HG03280 (cell line): ENCODE measurements at regions not wholly inside any gene's neighbourhood (a gene's known extent, or its start where the extent isn't known, plus 50 kb on each side); places are given as distances from the start of the nearest gene placed in this dataset.
"Not testable (repeated sequence)": the region's sequence is repeated elsewhere in the genome, so short reads cannot be mapped to it uniquely, and the experiment has no call there.

Source experiments
- ATAC-seq: cut with Tn5 transposase; IDR thresholded peaks from one replicate; pipeline ENCODE4 v1.9.1; 2021; ENCODE audit warnings: mild to moderate bottlenecking, moderate library complexity; ENCODE audit not compliant: unreplicated experiment

- no peak for ATAC-seq
These were observed 1181.6 kb downstream of the RAPGEF2 start for GRCh38 chr4:160284516-160284915.

DNA sequence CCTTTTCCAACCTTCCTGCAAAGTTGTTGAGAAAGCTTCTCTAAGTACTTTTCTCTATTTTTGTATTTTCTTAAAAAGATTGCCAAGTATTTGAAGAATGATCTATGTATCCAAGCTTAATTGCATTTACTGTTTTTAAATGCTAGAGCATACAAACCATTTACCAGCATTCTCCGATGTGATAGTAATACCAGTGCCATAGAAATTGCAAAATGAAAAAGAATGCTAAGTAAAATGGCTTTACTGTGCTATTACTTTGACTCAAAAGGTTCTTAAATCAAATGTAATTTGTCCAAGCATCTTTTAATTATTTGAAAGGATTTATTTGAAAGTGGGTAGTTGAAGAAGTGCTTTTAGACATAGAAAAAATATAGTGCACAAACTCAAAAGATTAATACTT, 1183.2 kb downstream of the RAPGEF2 start:
- ATAC-seq: no peak

GRCh38 chr4:160296476-160296875, 1193.6 kb downstream of the RAPGEF2 start:
- ATAC-seq: no peak

DNA sequence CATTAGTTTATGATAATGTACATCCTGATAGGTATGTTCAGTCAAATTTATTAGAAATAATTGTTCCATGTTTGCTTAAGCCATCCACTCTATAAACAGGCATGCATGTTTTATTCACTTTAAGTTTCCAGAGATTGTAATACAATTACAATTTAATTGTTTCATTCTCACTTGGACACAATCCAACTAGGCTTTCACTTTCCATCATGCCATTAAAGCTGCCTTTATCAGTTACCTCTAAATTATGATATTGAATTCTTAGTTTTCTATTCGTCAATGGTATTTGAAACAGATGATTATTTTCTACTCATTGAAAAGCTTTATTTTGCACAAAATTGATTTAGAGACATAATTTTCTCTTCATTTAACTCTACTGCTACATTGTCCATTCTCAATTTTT, 1196.3 kb downstream of the RAPGEF2 start:
- no peak for ATAC-seq

DNA sequence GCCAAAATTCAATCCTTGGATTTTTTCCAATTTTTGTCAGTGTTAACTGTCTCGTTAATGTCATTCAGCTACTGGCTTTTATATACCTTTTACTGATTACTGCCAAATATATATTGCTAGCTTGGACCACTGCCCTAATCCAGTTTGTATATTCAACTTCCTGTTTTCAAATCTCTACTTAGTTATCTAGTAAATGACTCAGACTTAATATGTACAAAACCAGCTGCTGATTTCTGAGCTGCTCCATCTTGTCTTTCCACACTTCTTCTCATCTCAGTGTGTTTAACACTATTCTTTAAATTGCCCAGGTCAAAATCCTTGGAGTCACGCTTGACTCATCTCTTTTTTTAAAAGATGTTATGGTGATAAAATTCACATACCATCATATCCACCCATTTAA, 1196.7 kb downstream of the RAPGEF2 start:
- ATAC-seq: no peak

DNA sequence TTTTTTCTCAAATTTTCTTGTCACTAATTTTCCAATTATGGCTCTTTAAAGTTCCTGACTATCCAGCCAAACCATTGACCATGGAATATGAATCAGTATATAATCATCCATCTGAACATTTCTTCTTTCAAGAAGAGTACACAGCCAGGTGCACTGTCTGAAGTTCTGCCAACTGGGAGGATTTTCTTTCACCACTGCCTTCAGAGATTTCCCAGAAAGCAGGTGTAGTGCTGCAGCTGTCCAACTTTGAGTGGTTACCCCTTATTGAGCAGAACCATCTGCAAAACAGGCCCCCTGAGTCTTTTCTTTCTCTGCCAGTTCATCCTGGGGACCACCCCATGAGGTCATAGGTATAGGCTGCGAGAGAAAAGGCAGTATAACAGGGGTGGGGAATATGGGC, 1213.2 kb downstream of the RAPGEF2 start:
- ATAC-seq: no peak

GRCh38 chr4:160318567-160319220, 1215.8 kb downstream of the RAPGEF2 start:
- ATAC-seq: no peak

DNA sequence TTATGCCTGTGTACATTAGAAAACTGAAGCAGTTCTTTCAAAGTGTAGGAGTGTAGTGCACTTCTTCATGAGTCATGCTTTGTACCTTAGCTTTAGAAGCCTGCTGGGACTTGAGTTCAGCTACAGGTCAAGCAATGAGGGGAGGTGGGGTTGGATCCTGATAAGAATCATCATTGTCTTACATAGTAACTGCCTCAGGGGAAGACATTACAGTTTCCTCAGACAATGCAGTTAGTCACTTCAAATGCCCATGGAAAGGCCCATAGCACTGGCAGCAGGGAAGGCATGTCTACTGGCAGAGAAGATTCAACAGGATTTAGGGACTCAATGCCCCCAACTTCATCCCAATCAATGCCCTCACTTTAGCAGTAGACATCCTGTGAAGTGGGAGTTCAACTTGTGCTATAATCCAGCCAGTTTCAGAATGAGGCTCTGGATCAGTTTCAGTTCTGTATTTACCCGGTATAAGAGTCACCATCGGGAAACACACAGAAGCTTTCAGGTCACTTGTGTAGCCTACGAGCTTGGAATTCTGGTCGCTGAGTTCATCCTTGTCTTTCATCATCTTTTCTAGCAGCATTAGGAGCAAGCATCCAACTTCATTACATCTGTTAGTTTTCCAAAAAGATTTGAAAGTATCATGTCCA, 1216.5 kb downstream of the RAPGEF2 start:
- ATAC-seq: no peak

- no peak for ATAC-seq
These were observed 1217.0 kb downstream of the RAPGEF2 start for GRCh38 chr4:160319868-160320260.

DNA sequence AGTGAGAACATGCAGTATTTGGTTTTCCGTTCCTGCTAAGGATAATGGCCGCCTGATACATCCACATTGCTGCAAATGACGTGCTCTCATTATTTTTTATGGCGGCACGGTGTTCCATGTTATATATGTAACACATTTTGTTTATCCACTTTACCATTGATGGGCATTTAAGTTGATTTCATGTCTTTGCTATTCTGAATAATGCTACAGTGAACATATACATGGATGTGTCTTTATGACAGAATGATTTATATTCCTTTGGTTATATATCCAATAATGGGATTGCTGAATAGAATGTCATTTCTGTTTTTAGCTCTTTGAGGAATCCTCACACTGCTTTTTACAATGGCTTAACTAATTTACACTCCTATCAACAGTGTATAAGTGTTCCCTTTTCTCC, 1223.2 kb downstream of the RAPGEF2 start:
- no peak for ATAC-seq

DNA sequence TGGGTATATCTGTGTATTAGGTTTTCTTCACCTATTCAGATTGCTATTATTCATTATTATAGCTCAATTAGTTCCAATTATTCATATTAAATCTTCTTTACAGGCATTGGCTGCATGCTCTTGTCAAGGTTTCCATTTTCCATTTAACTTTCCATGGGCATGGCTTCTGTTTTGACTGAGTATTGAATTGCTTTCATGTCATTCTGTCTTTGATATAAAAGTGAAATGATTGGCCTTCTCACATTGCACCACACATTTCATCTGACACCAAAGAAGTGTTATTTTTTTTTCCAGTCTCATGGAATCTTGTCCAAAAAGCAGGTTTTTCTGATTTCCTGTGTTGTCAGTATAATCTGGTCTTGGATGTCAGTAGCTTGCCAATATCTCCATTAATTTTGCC, 1244.3 kb downstream of the RAPGEF2 start:
- ATAC-seq: no peak

- no peak for ATAC-seq
These were observed 1248.1 kb downstream of the RAPGEF2 start for GRCh38 chr4:160350944-160351343.

DNA sequence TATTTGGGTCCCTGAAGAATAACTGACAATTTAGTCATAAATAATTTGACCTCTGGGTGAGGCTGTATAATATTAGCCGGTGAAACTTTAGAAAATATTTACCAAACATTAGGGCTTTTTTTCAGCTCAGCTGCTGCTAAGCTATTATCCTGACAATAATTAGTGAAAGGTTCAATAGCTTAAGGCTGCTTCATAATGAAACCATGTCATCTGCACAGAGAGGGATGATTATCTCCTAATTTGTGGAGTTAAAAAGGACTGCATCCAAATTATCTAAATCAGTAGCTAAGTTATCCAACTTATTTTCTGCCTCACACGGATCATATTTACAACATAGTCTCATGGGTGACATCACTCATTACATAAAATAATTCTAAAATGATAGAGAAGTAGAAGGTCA, 1249.8 kb downstream of the RAPGEF2 start:
- ATAC-seq: no peak

- ATAC-seq: no peak
These were observed 1250.7 kb downstream of the RAPGEF2 start for GRCh38 chr4:160353548-160353947.

- no peak for ATAC-seq
These were observed 1259.6 kb downstream of the RAPGEF2 start for GRCh38 chr4:160362478-160362877.

GRCh38 chr4:160364217-160364616, 1261.3 kb downstream of the RAPGEF2 start:
- no peak for ATAC-seq

- not testable (repeated sequence) for ATAC-seq
These were observed 1261.8 kb downstream of the RAPGEF2 start for GRCh38 chr4:160364665-160365064.

GRCh38 chr4:160365383-160365782, 1262.5 kb downstream of the RAPGEF2 start:
- ATAC-seq: not testable (repeated sequence)

- no peak for ATAC-seq
These were observed 1267.2 kb downstream of the RAPGEF2 start for GRCh38 chr4:160370046-160370445.

GRCh38 chr4:160371446-160371845, 1268.6 kb downstream of the RAPGEF2 start:
- ATAC-seq: no peak

DNA sequence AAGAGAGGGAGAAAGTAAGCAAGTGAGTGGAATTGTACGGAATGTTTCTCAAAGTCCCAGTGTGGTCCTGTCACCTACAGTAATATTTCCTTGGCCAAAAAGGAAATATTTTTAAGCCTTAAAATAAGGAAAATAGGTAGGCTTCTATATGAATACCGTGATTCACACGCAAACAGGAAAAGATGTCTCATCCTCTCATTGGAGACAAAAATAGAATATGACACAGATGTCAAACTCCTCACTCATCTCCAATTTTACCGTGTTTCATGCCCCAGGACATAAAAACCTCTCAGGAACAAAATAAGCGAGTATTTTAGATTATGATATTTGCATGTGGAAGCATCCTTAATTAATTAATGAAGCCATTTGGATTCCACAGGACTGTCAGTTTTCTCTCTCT, 1269.5 kb downstream of the RAPGEF2 start:
- ATAC-seq: no peak

DNA sequence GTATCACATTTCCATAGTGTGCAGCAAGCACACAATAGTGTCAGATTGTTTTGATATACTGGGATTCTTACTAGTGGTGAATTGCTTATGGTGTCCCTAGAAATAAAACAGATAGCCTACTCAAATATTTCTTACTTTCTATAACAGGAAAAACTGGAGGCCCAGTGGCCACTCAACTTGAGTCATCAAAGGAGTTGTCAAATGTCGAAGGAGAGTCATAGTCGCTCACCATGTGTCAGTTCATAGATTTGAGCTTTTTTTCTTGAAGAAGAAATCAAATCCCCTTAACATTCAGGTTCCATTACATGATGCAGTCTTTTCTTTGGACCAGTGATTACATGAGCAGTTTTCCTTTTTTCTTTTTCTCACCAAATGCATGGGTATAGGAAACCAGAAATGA, 1271.0 kb downstream of the RAPGEF2 start:
- ATAC-seq: no peak
